ENCODE measurements at regions not wholly inside any gene's neighbourhood (a gene's known extent, or its start where the extent isn't known, plus 50 kb on each side); places are given as distances from the start of the nearest gene placed in this dataset.

GRCh38 chr2:219961947-219962498 lies 334.6 kb downstream of the SLC4A3 start:
- H3K4me3 ChIP-seq (ENCODE audit: low read depth, low read length) = no peak overlapping the region
- DNase-seq (ENCODE audit: low read depth) = no peak
- no peak for TF ChIP-seq CTCF (IDR thresholded peaks at IDR 0.05; ENCODE audit: control insufficient read depth, extremely low read depth, insufficient read depth)

GRCh38 chr2:219962801-219963200 lies 335.4 kb downstream of the SLC4A3 start:
- DNase-seq (ENCODE audit: low read depth) = no peak
- TF ChIP-seq CTCF (IDR thresholded peaks at IDR 0.05; ENCODE audit: control insufficient read depth, extremely low read depth, insufficient read depth) = no peak
- no peak overlapping the region for H3K4me3 ChIP-seq (ENCODE audit: low read depth, low read length)

GRCh38 chr2:219965287-219966194 lies 338.1 kb downstream of the SLC4A3 start:
- H3K4me3 ChIP-seq (ENCODE audit: low read depth, low read length) = no peak overlapping the region
- no peak for TF ChIP-seq CTCF (IDR thresholded peaks at IDR 0.05; ENCODE audit: control insufficient read depth, extremely low read depth, insufficient read depth)
- DNase-seq (ENCODE audit: low read depth) = no peak

GRCh38 chr2:219967247-219968245 lies 340.1 kb downstream of the SLC4A3 start:
- H3K4me3 ChIP-seq (ENCODE audit: low read depth, low read length) = no peak overlapping the region
- no peak for DNase-seq (ENCODE audit: low read depth)
- TF ChIP-seq CTCF (IDR thresholded peaks at IDR 0.05; ENCODE audit: control insufficient read depth, extremely low read depth, insufficient read depth) = no peak

- no peak for DNase-seq (ENCODE audit: low read depth)
- no peak for TF ChIP-seq CTCF (IDR thresholded peaks at IDR 0.05; ENCODE audit: control insufficient read depth, extremely low read depth, insufficient read depth)
- H3K4me3 ChIP-seq (ENCODE audit: low read depth, low read length) = no peak overlapping the region
Measured at GRCh38 chr2:219968685-219969345, 341.4 kb downstream of the SLC4A3 start.

- DNase-seq (ENCODE audit: low read depth) = no peak
- no peak overlapping the region for H3K4me3 ChIP-seq (ENCODE audit: low read depth, low read length)
- no peak for TF ChIP-seq CTCF (IDR thresholded peaks at IDR 0.05; ENCODE audit: control insufficient read depth, extremely low read depth, insufficient read depth)
Measured at GRCh38 chr2:219969508-219969907, 342.1 kb downstream of the SLC4A3 start.

All from LNCaP clone FGC (cell line).